HEK293T (cell line): ENCODE measurements at regions not wholly inside any gene's neighbourhood (a gene's known extent, or its start where the extent isn't known, plus 50 kb on each side); places are given as distances from the start of the nearest gene placed in this dataset.
"Not testable (repeated sequence)": the region's sequence is repeated elsewhere in the genome, so short reads cannot be mapped to it uniquely, and the experiment has no call there.

ENCODE experiments used
- CTCF ChIA-PET: fragments of 350-600 bp; formaldehyde crosslinking; extraction: SDS; loops from one replicate; lab custom pipeline; 2021; ENCODE audit warnings: antibody characterized with exemption, inconsistent platforms; lab: Yijun Ruan, JAX
- POLR2A ChIA-PET: fragments of 350-600 bp; formaldehyde crosslinking; extraction: SDS; loops from one replicate; lab custom pipeline; 2020; ENCODE audit warnings: antibody characterized with exemption, inconsistent platforms; lab: Yijun Ruan, JAX
- DNase-seq: peaks from one replicate; pipeline ENCODE4 v3.0.0; 2012; ENCODE audit warnings: mixed read lengths; ENCODE audit errors: extremely low spot score
- ARNT ChIP-seq: fragments of 450-650 bp; IDR thresholded peaks from 2 replicates; pipeline ENCODE4 v1.6.1; 2017; ENCODE audit warnings: mild to moderate bottlenecking
- BHLHE40 ChIP-seq: fragments of 450-650 bp; IDR thresholded peaks from 2 replicates; pipeline ENCODE4 v1.6.1; 2016; ENCODE audit warnings: mild to moderate bottlenecking, moderate library complexity, borderline replicate concordance
- CTBP1 ChIP-seq: fragments of 450-650 bp; IDR thresholded peaks from 2 replicates; pipeline ENCODE4 v1.6.1; 2016; ENCODE audit warnings: borderline replicate concordance
- ELF4 ChIP-seq: fragments of 450-650 bp; IDR thresholded peaks from 2 replicates; pipeline ENCODE4 v1.6.1; 2017; ENCODE audit warnings: antibody characterized with exemption
- FOXA1 ChIP-seq: fragments of 450-650 bp; IDR thresholded peaks from 2 replicates; pipeline ENCODE4 v1.6.1; 2016; ENCODE audit warnings: mild to moderate bottlenecking
- FOXK2 ChIP-seq: fragments of 450-650 bp; IDR thresholded peaks from 2 replicates; pipeline ENCODE4 v1.6.1; 2016; ENCODE audit warnings: mild to moderate bottlenecking
- FOXM1 ChIP-seq: fragments of 450-650 bp; IDR thresholded peaks from 2 replicates; pipeline ENCODE4 v1.6.1; 2017; ENCODE audit warnings: mild to moderate bottlenecking, borderline replicate concordance
- HDGF ChIP-seq: fragments of 450-650 bp; IDR thresholded peaks from 2 replicates; pipeline ENCODE4 v1.6.1; 2017; ENCODE audit warnings: antibody characterized with exemption, borderline replicate concordance
- L3MBTL2 ChIP-seq: fragments of 450-650 bp; conservative IDR thresholded peaks from 2 replicates; pipeline ENCODE4 v1.6.1; 2016; ENCODE audit warnings: mild to moderate bottlenecking
- LEF1 ChIP-seq: fragments of 450-650 bp; IDR thresholded peaks from 2 replicates; pipeline ENCODE4 v1.6.1; 2017; ENCODE audit warnings: mild to moderate bottlenecking, borderline replicate concordance
- NFRKB ChIP-seq: fragments of 450-650 bp; IDR thresholded peaks from 2 replicates; pipeline ENCODE4 v1.6.1; 2016; ENCODE audit warnings: mild to moderate bottlenecking, moderate library complexity
- SP1 ChIP-seq: fragments of 450-650 bp; IDR thresholded peaks from 2 replicates; pipeline ENCODE4 v1.6.1; 2017
- SUZ12 ChIP-seq: fragments of 450-650 bp; IDR thresholded peaks from 2 replicates; pipeline ENCODE4 v1.6.1; 2016; ENCODE audit warnings: mild to moderate bottlenecking
- TARDBP ChIP-seq: fragments of 450-650 bp; IDR thresholded peaks from 2 replicates; pipeline ENCODE4 v1.6.1; 2016
- ZNF384 ChIP-seq: fragments of 450-650 bp; IDR thresholded peaks from 2 replicates; pipeline ENCODE4 v1.6.1; 2016
- TF ChIP-seq, protein P1 (sequence below): fragments of 450-650 bp; IDR thresholded peaks from 2 replicates; pipeline ENCODE4 v1.6.1; 2016

DNA sequence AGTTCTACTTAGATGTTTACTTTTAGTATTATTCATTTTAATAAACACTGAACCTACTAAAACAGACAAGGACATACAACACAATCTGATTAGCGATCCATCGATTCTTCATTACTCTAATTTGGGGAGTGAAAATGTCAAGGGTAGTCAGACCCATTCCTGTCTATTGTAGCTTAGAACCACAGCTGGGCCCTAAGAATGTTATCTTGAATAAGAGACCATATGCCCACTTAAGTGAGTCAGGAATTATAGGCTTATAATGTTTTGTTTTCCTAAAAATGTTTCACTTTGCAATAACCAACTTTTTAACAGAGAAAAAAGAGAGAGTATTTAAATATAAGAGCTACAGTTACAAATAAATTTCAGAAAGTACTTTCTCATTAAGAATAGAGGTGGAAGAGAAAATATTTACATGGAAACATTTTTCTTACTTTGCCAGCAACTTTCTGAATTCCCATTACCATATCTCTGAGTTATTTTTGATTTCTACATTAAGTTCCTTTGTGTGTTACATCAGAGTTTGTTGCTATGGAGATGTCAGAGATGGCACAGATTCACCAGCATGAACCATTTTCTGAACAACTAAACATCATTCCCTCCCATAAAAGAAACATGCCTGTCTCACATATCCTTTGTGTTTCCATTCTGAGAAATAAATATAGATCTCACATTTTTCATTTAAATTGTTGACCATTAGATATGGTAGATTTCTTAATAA lies 75.4 kb upstream of the SLC13A1 start:
- POLR2A ChIA-PET: no interaction called here
- CTCF ChIA-PET: no interaction called here
- DNase-seq: no peak
- TF ChIP-seq ZNF384: no peak
- no peak for TF ChIP-seq FOXM1
- TF ChIP-seq CTBP1: no peak
- TF ChIP-seq SP1: no peak
- no peak for TF ChIP-seq ELF4
- TF ChIP-seq, protein P1, sequence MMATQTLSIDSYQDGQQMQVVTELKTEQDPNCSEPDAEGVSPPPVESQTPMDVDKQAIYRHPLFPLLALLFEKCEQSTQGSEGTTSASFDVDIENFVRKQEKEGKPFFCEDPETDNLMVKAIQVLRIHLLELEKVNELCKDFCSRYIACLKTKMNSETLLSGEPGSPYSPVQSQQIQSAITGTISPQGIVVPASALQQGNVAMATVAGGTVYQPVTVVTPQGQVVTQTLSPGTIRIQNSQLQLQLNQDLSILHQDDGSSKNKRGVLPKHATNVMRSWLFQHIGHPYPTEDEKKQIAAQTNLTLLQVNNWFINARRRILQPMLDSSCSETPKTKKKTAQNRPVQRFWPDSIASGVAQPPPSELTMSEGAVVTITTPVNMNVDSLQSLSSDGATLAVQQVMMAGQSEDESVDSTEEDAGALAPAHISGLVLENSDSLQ: no peak
- no peak for TF ChIP-seq L3MBTL2
- no peak for TF ChIP-seq HDGF

DNA sequence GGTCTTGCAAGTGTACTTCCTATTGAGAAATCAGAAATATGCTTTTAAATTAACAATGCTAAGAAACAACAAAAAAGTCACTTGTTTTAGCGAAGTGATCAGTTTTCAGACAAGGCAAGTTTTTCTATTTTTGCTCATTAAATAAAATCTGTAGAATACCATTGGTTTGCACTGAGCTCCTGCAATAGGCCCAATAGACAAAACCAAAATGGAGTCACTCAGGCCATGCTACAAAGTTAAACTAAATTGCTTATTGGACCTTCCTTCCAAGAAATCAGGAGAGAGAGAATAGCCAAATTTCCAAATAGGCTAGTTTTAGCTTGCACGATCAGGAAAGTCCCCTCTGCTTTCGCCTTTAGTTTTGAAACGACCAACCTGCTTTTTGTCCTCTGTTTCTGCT lies 73.4 kb upstream of the SLC13A1 start:
- TF ChIP-seq FOXM1 (no peak), NFRKB (no peak), HDGF (no peak), L3MBTL2 (no peak), CTBP1 (no peak), ELF4 (no peak)
- no peak for DNase-seq
- CTCF ChIA-PET: interaction anchor here (0.5 kb wide), 1 partner anchor 10 kb away, joined by 7 read pairs; no protein-coding TSS in a partner anchor
- POLR2A ChIA-PET: no interaction called here

DNA sequence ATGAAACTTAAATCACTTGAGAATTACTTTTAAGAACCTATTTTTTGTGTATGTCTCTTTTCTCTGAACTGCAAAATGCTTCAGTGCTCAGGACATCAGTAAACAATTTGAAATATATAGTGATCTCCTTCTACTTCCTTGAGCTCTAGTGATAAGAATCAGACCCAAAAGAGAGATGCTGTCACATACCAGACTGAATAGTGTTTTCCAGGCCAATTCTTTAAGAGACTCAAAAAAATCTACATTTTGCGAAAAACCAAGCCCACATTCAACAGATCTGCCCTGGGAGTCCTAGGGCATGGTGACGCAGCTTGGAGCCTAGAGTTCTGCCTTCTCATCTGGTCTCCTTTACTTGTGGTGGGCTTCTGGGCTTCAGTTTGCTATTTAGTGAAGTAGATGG lies 72.1 kb upstream of the SLC13A1 start:
- ChIA-PET CTCF (no interaction called here), POLR2A (no interaction called here)
- no peak for DNase-seq
- TF ChIP-seq BHLHE40 (no peak), FOXM1 (no peak), FOXA1 (no peak), LEF1 (no peak), FOXK2 (no peak), CTBP1 (no peak), L3MBTL2 (no peak)
- TF ChIP-seq, protein P1: no peak

- ChIA-PET CTCF (no interaction called here), POLR2A (no interaction called here)
- DNase-seq: no peak
- no peak for TF ChIP-seq LEF1
Measured at GRCh38 chr7:123271231-123271630, 71.5 kb upstream of the SLC13A1 start.

GRCh38 chr7:123270570-123270969 lies 70.8 kb upstream of the SLC13A1 start:
- POLR2A ChIA-PET: no interaction called here
- CTCF ChIA-PET: no interaction called here
- DNase-seq: no peak
- TF ChIP-seq SUZ12 (no peak), FOXM1 (no peak), SP1 (no peak), LEF1 (no peak), CTBP1 (no peak), ARNT (no peak)

DNA sequence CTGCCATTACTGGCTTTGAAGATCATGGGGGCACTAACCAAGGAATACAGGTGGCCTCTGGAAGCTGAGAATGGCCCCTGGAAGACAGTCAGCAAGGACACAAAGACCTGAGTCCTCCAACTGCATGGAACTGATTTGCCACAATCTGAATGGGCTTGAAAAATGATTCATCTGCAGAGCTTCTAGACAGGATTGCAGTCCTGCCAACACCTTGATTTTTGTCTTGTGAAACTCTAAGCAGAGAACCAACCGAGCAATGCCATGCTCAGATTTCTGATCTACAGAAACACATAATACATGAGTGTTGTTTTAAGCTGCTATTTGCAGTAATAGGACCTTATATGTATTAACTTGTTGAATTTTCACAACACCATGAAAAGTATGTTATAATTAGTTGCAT lies 66.1 kb upstream of the SLC13A1 start:
- ChIA-PET POLR2A (no interaction called here), CTCF (no interaction called here)
- TF ChIP-seq FOXM1 (no peak), HDGF (no peak), SUZ12 (no peak), BHLHE40 (no peak), FOXK2 (no peak)
- DNase-seq: no peak

DNA sequence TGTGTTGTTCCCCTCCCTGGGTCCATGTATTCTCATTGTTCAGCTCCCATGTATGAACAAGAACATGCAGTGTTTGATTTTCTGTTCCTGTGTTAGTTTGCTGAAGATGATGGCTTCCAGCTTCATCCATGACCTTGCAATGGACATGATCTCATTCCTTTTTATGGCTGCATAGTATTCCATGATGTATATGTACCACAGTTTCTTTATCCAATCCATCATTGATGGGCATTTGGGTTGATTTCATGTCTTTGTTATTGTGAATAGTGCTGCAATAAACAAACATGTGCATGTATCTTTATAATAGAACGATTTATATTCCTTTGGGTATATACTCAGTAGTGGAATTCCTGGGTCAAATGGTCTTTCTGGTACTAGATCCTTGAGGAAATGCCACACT lies 65.1 kb upstream of the SLC13A1 start:
- CTCF ChIA-PET, DNase-seq, POLR2A ChIA-PET: not testable (repeated sequence)

GRCh38 chr7:123260428-123260960 lies 60.7 kb upstream of the SLC13A1 start:
- TF ChIP-seq ELF4: no peak
- no peak for TF ChIP-seq L3MBTL2
- TF ChIP-seq SP1: no peak
- TF ChIP-seq BHLHE40: no peak
- no peak for TF ChIP-seq FOXA1
- no peak for TF ChIP-seq NFRKB
- TF ChIP-seq TARDBP: no peak
- TF ChIP-seq ZNF384: no peak
- TF ChIP-seq CTBP1: no peak
- TF ChIP-seq, protein P1: no peak
- TF ChIP-seq FOXK2: no peak
- TF ChIP-seq HDGF: no peak
- POLR2A ChIA-PET: no interaction called here
- CTCF ChIA-PET: no interaction called here
- no peak for DNase-seq
